PFSK-1 (cell line): ENCODE measurements at regions not wholly inside any gene's neighbourhood (a gene's known extent, or its start where the extent isn't known, plus 50 kb on each side); places are given as distances from the start of the nearest gene placed in this dataset.

ENCODE experiments used
- FOXP2 ChIP-seq: optimal IDR thresholded peaks from 2 replicates; pipeline ENCODE3; 2011; ENCODE audit warnings: borderline replicate concordance, control low read depth, inconsistent platforms; ENCODE audit not compliant: insufficient read depth; ENCODE audit errors: extremely low read length, extremely low read depth
- POLR2AphosphoS5 ChIP-seq: IDR thresholded peaks from 2 replicates; pipeline ENCODE4 v1.6.1; 2012; ENCODE audit warnings: low read depth, mild to moderate bottlenecking, control low read depth, low read length, moderate library complexity
- REST ChIP-seq, 2 experiments: IDR thresholded peaks; 2 replicates each; pipeline versions ENCODE4 v1.6.1 to v1.8.0; 2011 to 2012; ENCODE audit warnings: low read depth in 2 of 2, low read length in 2 of 2, control low read depth in 1 of 2, inconsistent platforms in 1 of 2, mild to moderate bottlenecking in 1 of 2, moderate library complexity in 1 of 2; ENCODE audit not compliant: insufficient read depth in 1 of 2
- SIN3A ChIP-seq: IDR thresholded peaks from 2 replicates; pipeline ENCODE4 v1.6.1; 2012; ENCODE audit warnings: mild to moderate bottlenecking, low read length, moderate library complexity, borderline replicate concordance; ENCODE audit not compliant: insufficient read depth
- TAF1 ChIP-seq: IDR thresholded peaks from 2 replicates; pipeline ENCODE4 v1.6.1; 2012; ENCODE audit warnings: low read length, control low read depth, borderline replicate concordance; ENCODE audit not compliant: insufficient read depth

GRCh38 chr19:32068793-32069192 lies 276.6 kb upstream of the ZNF507 start:
- no peak for TF ChIP-seq REST (IDR thresholded peaks at IDR 0.05; ENCODE audit: insufficient read depth in 1 of 2, low read depth in 2 of 2, low read length in 2 of 2)
- no peak for TF ChIP-seq SIN3A
- TF ChIP-seq POLR2AphosphoS5 = no peak
- no peak for TF ChIP-seq TAF1
- no peak for TF ChIP-seq FOXP2
